HG03066 (cell line): ENCODE measurements at regions not wholly inside any gene's neighbourhood (a gene's known extent, or its start where the extent isn't known, plus 50 kb on each side); places are given as distances from the start of the nearest gene placed in this dataset.

Source experiments
- ATAC-seq: cut with Tn5 transposase; IDR thresholded peaks from one replicate; pipeline ENCODE4 v1.9.1; 2021; ENCODE audit warnings: low read depth; ENCODE audit not compliant: unreplicated experiment

DNA sequence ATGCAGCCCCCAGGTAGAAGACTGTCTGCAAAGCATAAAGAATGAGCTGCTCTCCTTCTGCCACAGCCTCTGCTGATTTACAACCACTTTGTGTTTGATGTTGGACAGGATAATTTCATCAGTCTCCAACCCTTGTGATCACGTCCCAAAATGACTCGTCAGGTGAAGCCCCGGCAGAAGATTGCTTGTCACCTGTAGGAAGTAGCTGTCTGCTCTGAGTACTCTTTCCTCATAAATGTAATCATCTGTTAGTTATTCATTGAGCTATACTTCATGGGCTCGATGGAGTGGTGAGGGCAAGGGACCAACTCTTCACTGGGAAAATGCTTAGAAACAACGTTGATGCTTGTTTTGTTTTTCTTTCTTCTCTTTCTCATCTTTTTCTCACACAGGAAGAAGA is 290.9 kb upstream of the SP8 start:
- ATAC-seq, result no peak

DNA sequence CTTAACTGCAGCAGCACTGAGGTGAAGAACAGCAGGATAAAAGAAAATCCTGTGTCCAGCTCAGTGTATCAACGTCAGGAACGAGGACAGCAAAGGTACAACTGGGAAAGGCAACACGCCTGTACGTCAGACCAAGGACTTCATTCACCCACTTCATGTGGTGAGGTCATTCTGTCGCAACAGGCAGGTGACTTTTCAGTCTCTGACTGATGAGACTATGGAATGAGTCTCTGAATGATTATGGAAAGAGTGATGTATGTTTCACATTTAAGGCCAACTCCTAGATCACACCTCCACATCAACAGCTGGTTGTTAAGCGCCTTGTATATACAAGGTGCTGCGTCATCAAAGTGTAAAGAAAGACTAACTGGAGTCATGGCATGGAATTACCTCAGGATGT is 297.6 kb upstream of the SP8 start:
- no peak for ATAC-seq

DNA sequence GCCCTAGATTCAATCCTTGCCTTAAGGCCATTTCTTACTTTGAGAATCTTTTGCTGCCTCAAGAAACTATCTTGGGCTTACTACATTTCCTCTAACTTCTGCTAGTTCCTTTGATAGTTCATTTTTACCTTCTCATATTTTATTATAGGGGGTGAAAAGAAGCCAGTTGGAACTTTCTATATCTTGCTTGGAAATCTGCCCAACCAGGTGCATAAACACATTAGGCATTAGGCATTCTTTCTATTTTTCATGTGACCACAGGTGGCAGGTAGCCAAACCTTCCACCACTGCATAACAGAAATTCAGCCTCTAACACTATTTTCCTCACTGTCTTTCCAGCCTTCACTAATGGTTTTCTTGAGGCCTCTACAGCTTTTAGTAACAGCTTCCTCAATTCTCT is 300.0 kb upstream of the SP8 start:
- no peak for ATAC-seq

DNA sequence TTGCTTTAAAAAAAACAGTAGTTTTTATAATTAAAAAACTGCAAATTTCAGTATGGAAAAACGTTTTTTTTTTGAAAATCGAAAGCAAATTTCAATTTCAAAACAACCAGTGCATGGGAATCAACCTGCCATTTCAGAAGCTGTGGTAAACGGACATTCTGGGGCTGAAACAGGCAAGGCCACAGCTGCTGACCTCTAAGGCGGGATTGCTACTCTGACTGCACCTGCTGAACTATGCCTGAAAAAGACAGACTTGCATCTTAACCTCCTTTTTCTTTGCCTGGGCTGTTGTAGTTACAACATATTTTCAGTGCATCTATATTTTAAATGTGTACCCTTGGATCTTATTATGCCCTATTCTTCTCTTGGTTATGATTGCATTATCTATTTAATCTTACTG is 303.0 kb upstream of the SP8 start:
- ATAC-seq, result no peak

DNA sequence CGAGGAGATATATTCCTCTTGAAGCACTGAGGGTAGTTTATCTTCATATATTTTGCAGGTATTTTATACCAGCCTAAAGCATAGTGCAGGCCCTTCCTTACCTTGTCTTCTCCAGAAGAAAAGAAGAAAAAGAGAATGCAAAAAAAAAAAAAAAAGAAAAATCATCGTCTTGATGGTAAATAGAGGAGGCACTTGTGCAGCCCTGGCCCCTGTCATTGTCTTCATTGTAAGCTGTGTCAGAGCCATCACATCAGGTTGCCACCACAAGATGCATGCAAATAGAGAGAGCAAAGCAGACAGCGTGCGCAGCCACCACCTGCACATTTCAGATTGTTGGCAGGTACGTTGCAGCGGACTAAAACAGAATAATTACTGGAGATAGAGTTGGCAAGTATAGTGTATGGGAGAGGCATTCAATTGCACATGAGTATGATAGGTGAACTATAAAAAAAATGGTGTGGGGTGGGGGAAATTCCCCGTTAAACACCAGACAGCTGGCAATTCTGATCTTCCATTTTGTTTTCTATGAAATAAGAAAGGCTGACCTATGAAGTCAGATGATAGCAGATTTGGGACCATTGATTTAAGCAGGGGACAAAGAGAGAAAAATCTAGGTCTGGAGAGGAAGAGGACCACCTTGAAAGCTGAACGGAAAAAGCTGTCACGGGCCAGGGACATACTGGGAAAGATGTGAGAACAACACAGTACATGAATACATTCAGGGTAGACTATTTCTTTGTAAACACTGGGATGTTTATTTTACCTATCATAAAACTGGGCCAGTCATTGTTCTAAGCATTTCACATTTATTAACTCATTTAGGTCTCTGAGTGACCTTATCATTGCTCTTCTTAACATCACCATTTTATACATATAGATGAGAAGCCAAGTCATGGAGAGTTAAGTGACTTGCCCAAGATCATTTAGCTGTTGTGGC is 306.3 kb upstream of the SP8 start:
- ATAC-seq, result no peak

DNA sequence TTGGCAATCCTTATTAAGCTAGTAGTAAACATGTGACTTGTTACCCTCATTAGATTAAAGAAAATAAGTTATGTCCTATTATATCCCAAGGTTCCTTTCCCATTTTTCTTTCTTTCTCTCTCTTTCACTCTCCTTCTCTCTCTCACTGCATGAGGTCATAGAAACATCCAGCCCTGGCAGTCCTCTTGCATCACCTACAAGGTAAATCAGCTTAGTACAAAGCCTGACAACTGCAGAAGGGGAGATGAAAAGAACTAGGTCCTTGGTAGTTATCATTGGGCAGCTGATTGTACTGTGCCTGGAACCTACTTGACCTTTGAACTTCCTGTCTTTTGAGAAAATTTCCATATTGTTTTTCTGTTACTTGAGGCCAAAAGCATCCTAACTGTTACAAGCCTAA is 307.9 kb upstream of the SP8 start:
- ATAC-seq, result no peak

DNA sequence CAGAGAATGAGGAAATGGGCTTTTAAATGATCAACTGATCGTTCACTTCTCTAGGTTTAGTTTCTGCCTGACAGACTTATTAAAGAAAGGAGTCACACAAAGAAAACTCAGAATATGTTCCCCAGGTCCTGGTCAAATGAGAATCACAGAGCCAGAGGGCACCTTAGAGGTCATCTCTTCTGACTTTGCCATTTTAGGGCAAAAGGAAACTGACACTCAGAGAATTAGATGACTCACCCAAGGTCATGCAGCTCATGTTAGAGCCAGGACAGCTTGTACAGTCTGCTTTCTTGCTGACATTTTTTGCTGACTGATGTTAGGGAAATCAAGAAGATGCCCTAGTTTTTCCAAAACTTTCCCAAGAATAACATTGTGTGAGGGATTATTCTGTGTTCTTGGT is 312.7 kb upstream of the SP8 start:
- ATAC-seq, result no peak

DNA sequence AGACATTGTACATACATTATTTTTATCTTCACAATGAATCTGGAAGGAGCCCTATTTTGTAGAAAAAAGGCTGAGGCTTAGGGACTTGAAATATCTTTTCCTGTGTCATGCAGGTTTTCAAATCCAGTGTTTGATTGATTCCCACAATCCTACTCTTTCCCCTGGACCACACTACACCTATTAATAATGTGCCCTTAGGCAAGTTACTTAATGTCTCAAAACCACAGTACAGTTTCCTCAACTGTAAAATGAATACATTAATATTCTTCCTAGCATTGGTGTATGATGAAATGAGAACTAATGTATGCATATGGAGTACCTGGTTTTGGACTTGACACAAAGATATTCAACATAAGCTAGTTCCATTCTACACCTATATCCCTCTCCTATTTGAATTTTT is 313.3 kb upstream of the SP8 start:
- no peak for ATAC-seq

DNA sequence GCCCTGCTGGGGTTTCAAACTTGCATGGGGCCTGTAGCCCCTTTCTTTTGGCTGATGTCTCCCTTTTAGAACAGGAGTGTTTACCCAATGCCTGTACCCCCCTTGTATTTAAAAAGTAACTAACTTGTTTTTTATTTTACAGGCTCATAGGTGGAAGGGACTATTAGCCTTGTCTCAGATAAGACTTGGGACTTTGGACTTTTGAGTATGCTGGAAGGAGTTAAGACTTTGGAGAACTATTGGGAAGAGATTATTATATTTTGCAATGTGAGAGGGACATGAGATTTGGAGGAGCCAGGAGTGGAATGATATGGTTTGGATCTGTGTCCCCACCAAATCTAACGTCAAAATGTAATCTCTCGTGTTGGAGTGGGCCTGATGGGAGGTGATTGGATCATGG is 314.9 kb upstream of the SP8 start:
- no peak for ATAC-seq

DNA sequence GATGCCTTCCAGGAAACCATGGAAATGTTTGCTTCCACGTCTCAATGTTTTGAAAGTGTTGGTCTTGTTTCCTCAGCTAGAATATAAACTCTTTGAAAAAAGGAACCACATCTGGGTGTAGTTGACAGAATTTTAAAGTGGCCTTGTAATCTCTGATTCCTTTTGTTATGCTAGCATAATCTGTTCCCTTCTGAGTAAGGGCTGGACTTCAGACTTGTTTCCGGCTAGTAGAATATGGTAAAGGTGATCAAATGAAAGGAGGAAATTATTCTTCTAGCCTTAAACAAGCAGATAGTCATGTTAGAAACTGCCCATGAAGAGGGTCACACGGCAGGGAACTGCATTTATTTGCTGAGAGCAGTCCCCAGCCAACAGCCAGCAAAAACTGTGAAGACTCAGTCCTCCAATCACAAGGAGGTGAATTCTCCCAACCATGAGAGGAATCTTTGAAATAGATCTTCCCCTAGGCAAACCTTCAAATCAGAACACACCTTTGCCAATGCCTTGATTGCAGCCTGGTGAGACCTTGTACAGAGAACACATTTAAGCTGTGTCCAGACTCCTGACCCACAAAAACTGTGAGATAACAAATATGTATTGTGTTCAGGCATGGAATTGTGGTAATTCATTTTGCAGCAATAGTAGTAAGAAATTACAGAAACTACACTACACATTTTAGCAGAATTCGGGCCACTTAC is 316.9 kb upstream of the SP8 start:
- no peak for ATAC-seq

DNA sequence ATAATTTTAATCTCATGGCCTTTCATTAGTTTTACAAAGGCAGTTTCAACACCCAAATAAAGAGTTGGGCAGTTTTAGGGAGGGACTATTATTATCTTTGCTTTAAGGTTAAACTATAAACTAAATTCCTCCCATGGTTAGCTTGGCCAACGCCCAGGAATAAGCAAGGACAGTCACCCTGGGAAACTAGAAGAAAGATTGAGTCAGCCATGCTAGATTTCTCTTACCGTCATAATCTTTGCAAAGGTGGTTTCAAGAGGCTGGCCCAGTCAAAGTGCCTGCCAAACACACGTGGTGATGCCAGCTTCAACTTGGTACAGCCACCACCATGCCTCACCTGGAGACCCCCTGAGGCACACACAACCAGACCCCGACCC is 317.4 kb upstream of the SP8 start:
- no peak for ATAC-seq

DNA sequence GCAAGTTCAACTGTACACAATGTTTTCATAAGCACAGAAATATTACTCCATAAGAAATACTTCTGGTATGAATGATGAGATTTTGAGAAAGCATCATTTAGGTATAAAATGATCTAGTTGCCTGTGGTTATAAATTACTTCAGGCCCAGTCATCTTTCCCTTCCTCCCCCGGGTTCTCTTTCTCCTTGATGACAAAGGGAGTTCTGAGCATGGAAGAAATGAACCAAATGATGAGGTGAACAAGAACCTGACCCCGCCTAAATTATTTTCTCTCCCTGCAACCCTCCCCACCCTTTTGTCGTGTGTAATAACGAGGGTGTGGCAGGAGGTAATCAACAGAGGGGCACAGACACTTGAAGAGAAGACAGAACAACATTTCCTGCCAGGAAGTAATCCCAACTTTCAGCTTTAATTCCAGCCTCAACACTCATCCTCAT is 319.6 kb upstream of the SP8 start:
- no peak for ATAC-seq

DNA sequence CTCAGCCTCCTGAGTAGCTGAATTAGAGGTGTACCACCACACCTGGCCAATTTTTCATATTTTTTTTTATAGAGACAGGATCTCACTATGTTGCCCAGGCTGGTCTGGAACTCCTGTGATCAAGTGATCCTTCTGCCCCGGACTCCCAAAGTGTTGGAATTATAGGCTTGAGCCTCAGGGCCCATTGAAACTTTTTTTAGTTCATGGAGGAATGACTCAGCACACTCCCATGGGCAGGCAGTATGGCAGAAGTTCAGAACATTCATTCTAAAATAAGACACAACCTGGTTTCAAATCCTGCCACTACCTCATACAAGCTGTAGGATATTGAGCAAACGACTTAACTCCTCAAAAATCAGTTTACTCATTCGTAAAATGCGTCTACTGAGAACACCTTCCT is 320.4 kb upstream of the SP8 start:
- no peak for ATAC-seq

DNA sequence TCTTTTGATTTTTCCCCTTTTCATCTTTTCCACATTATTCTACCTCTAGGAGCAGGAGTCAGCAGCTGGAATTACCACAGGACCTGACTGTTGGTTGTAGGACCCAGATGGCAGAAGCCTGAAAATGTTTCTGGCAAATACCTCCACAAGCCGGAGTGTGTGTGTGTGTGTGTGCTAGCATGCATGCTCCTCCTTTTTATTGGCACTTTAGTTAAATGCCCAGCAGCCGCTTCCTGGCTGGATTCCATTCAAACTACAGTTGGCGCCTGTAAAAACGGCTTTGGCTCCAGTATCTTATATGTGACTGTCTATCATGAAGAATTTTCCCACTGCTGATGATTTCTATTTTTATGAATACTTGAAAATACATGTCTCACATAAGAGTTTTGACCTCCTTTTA is 319.7 kb upstream of the SP4 start:
- no peak for ATAC-seq

DNA sequence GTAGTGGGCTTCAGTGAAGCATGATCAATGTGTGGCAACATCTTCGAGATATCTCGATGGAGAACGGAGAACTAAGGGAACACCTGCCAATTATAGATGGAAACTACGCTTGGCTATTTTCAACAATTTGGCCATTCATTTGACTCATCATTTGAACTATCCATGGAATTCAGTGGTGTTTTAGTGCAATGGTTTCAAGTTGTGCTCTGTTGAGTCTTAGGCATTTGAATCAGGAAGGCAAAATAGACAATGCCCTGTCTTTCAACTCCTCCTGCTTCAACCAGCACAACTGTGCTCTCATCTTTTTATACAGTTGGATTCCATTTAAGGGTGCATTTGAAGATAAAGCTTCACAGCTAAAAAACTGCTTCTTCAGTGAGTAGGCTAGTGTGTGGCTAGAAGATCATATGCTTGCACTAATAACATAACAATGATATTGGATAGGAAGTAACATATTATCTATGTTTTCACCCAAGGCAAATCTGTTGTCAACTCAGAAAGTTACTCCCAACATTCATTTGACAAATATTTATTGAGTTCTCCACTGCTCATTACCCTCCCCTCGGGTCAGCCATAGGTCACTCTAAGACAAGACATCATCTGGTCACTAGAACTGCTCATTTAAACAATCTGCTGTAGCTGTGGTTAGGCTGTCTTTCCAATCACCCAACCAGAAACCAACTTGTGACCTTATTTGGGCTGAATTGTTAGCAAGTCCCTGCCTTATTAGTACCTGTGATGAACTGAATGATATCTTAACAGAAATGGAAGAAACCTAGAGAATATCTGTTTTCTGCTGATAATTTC is 314.1 kb upstream of the SP4 start:
- ATAC-seq, result no peak

DNA sequence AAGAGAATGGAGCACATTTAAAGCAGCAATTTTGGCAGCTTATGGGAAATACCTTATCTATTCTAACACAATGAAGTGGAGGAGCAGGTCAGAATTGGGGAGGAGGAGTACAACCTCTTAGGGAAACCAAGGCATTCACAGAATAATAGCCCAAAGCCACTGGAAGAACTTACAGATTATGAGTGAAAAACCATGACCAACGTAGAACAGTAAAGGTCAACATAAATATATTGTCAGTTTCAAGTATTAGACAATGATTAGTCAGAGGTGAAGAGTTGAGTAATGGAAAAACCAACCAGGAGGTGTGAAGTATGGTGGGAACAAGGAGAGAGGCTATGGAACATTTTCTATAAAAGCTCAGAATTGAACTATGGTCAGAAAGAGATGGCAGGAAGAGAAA is 304.3 kb upstream of the SP4 start:
- ATAC-seq, result no peak

DNA sequence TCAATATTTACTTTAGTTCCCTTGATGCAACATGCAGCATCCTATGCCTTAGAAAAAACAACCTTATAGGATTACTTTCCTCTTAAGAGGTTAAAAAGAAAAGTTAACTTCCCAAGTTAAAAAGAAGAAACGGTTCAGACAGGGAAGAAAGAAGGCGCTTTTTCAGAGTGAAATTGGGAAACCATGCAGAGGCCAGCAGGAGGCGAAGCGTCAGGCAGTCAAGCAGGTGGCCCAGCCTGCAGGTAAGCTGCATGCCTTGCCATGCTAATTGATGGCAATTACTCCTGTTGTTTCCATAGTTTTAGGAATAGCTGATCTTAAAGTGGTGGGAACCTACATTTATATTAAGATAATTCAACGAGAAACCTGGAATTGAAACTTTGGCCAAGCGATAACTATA is 302.6 kb upstream of the SP4 start:
- no peak for ATAC-seq

DNA sequence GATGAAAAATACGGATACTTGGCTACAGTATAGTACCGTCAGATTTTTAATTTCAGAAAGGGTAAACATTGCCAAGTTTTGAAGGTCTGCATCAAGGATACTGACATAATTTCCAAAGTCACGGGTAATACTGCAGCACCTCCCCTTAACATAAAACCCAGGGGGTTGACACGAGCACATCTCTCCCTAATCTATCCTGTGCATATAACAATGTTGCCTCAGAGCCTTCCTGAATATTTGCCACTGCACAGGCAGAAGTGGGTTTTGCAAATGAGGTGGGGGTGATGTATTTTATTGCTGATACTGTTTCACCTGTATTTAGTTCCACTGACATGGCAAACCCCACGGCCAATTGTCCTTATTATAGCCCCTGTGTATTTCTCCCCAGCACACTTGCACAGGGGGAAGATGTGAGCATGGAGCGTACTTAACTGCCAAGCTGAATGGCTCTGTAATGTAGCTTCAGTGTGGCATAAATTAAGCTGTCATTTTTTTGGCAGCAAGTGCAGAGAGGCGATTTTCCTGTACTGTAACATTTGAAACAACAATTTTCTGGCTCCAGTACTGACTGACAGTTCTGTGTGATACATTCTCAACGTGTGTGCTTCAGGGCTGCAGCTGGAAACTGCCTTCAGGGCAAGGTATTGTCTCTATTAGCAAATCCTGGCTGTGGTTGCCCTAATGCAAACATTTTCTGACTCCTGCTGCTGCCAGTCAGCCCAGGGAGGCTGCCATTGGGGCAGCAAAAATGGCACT is 299.6 kb upstream of the SP4 start:
- ATAC-seq, result no peak

DNA sequence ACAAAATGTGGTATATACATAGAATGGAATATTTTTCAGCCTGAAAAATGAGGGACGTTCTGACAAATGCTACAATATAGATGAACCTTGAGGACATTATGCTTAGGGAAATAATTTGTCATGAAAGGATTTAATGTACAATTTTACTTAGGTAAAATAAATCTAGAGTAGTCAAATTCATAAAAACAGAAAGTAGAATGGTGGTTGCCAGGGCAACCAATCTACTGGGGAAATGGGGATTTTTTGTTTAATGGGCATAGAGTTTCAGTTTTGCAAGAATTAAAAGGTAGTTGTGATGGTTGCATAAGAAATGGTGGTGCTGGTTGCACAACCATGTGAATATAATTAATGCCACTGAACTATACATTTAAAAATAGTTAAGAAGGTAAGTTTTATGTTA is 296.0 kb upstream of the SP4 start:
- no peak for ATAC-seq

DNA sequence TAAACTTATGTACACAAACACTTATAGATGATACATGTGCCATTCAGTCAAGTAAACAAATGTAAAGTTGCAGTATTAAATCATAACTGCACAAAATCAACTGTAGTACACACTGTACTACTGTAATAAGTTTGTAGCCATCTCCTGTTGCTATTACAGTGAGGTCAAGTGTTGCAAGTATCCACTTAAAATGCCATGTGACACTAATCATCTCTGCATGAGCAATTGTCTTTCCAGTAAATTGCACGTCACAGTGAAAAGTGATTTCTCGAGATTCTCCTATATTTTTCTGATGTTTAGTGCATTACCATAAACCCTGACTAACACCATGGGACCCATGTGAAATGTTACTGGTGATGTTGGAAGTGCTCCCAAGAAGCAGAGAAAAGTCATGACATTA is 293.3 kb upstream of the SP4 start:
- ATAC-seq, result no peak

DNA sequence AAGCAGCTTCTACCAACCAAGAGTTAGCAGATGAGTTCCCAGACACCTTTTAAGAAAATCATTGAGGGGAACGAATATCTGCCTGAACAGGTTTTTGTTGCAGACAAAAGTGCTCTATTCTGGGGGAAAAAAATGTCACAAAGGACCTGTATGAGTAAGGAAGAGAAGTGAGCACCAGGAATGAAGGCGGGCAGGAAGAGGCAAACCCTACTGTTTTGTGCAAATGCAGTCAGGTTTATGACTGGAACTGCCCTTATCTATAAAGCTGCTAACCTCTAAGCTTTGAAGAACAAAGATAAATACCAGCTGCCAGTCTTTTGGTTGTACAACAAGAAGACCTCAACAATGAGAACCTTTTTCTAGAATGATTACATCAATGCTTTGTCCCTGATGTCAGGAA is 292.4 kb upstream of the SP4 start:
- ATAC-seq, result no peak
